Activated naive CD4-positive, alpha-beta T cell treated with anti-CD3 and anti-CD28 coated beads, Interleukin-2, amount 10 ng/mL, durations not matched to agents 7 days and 5 days (primary cell): ENCODE measurements at regions not wholly inside any gene's neighbourhood (a gene's known extent, or its start where the extent isn't known, plus 50 kb on each side); places are given as distances from the start of the nearest gene placed in this dataset.
A peak's percentile ranks its signal among the peaks of the same experiment; 100 is the strongest.

Source experiments
- CTCF ChIA-PET: fragments of 350-600 bp; sonication (Branson Sonifier 250); formaldehyde crosslinking; loops from one replicate; lab custom pipeline; 2021; ENCODE audit warnings: antibody characterized with exemption; lab: Charles Lee
- DNase-seq: peaks from one replicate; pipeline ENCODE4 v3.0.0-alpha.2; 2020
- H3K27ac Mint-ChIP-seq: one replicate; pipeline ENCODE4 v1.8.0; 2021; ENCODE audit warnings: mild to moderate bottlenecking, moderate library complexity, mixed read lengths
- H3K27me3 Mint-ChIP-seq: one replicate; pipeline ENCODE4 v1.8.0; 2021; ENCODE audit warnings: mild to moderate bottlenecking, mixed read lengths
- H3K36me3 Mint-ChIP-seq: one replicate; pipeline ENCODE4 v1.8.0; 2021; ENCODE audit warnings: mixed read lengths
- H3K4me1 Mint-ChIP-seq: one replicate; pipeline ENCODE4 v1.8.0; 2021; ENCODE audit warnings: mixed read lengths
- H3K4me3 Mint-ChIP-seq: one replicate; pipeline ENCODE4 v1.8.0; 2021; ENCODE audit warnings: mild to moderate bottlenecking, moderate library complexity, mixed read lengths
- H3K9me3 Mint-ChIP-seq: one replicate; pipeline ENCODE4 v1.8.0; 2021; ENCODE audit warnings: mixed read lengths

DNA sequence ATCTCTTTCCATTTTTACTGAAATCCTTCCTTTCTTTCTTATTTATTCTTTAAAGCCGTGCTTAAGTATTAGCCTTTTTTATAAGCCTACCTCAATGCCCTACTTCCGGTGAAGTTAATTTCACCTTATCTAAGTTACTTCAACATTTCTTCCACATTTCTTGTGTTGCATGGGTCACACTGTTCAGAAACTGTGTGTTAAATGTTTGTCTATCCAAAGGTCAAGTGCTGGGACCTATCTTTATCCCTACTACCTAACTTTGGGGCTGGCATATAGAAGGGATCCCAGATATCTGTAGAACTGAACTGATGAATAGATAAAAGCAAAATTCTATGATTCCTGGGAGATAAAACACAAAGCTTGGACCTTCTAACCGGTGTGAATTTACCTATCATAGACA is 332.3 kb upstream of the SATB1 start:
- Mint-ChIP-seq H3K27ac (peak overlapping the region; percentile 43), H3K4me1 (peaks cover 43% of the 10 kb centered on the region), H3K9me3 (no peaks in the 10 kb centered on the region), H3K27me3 (no peaks in the 10 kb centered on the region), H3K36me3 (peaks cover 12% of the 10 kb centered on the region), H3K4me3 (no peak overlapping the region)
- CTCF ChIA-PET = interaction anchor here (0.6 to 3.7 kb wide), 37 partner anchors 8 to 404 kb away, joined by 3 to 62 read pairs (median 4); no protein-coding TSS in a partner anchor
- no peak for DNase-seq

DNA sequence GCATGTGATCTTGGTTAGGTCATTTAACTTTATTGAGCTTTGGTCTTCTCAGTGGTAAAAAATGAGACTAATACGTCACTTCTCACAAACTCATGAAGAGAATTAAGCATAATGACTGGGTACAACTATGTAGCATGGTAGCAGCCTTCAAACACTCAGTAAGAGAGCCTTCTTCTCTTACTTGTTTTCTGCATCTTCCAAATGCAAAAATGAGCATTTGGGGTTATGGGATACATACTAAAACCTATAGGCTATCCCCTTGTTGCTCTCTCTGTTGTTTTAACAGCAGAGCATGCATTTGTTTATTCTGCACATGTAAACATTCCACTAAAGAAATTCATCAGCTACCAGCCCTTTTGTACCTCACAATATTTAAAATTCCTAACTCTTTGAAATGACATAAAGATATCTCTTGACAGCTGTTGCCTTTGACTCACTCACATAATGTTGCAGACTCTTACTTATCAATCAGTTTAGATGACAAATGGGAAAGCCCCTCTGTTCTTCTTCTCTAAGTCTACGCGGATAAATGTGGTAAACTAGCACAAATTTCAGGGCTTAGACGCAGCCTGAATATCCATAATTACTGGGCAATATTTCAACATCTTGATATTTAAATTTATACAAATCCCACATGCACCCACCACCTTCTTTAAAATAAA is 327.3 kb upstream of the SATB1 start:
- CTCF ChIA-PET = interaction anchor here (0.6 to 1.0 kb wide), 2 partner anchors 193 to 353 kb away, joined by 3 to 6 read pairs; no protein-coding TSS in a partner anchor
- Mint-ChIP-seq H3K27me3 (no peaks in the 10 kb centered on the region), H3K27ac (no peak overlapping the region)

GRCh38 chr3:18751514-18751913 is 326.4 kb upstream of the SATB1 start:
- H3K4me3 Mint-ChIP-seq = no peak overlapping the region
- no peak overlapping the region for H3K27ac Mint-ChIP-seq
- peaks cover 14% of the 10 kb centered on the region for H3K36me3 Mint-ChIP-seq
- DNase-seq = no peak
- CTCF ChIA-PET = no interaction called here
- no peaks in the 10 kb centered on the region for H3K27me3 Mint-ChIP-seq
- H3K9me3 Mint-ChIP-seq = peaks cover 1% of the 10 kb centered on the region
- H3K4me1 Mint-ChIP-seq = peaks cover 53% of the 10 kb centered on the region

More for the DNA sequence above, 327.3 kb upstream of the SATB1 start:
- peaks cover 53% of the 10 kb centered on the region for H3K4me1 Mint-ChIP-seq
- no peak for DNase-seq
- peaks cover 16% of the 10 kb centered on the region for H3K36me3 Mint-ChIP-seq
- H3K9me3 Mint-ChIP-seq = no peaks in the 10 kb centered on the region
- no peak overlapping the region for H3K4me3 Mint-ChIP-seq

DNA sequence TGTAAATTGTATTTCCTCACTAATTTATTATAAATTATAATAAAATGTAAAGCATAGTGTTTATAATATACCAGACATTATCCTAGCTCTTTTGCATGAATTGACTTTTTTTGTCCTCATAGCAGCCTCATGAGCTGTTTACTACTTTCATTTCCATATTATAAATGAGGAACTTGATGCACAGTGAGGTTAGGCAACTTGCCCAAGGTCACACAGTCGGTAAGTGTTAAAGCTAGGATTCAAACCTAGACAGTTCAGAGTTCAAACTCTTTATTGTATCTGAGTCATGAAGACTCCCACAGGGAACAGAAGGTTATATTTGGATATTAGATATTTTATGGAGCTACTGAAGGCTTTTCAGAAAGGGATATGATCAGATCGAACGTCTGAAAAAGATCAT is 322.2 kb upstream of the SATB1 start:
- H3K4me1 Mint-ChIP-seq = peaks cover 66% of the 10 kb centered on the region
- H3K4me3 Mint-ChIP-seq = no peak overlapping the region
- peaks cover 3% of the 10 kb centered on the region for H3K9me3 Mint-ChIP-seq
- peaks cover 10% of the 10 kb centered on the region for H3K36me3 Mint-ChIP-seq
- no peak for DNase-seq
- no peak overlapping the region for H3K27ac Mint-ChIP-seq
- no peaks in the 10 kb centered on the region for H3K27me3 Mint-ChIP-seq
- CTCF ChIA-PET = interaction anchor here (0.6 to 1.2 kb wide), 3 partner anchors 10 to 188 kb away, joined by 3 to 4 read pairs (median 3); no protein-coding TSS in a partner anchor

GRCh38 chr3:18745472-18745871 is 320.3 kb upstream of the SATB1 start:
- peaks cover 69% of the 10 kb centered on the region for H3K4me1 Mint-ChIP-seq
- H3K27me3 Mint-ChIP-seq = no peaks in the 10 kb centered on the region
- peaks cover 8% of the 10 kb centered on the region for H3K36me3 Mint-ChIP-seq
- no peak for DNase-seq
- H3K27ac Mint-ChIP-seq = peak overlapping the region; percentile 81
- no peak overlapping the region for H3K4me3 Mint-ChIP-seq
- CTCF ChIA-PET = interaction anchor here (0.6 to 1.2 kb wide), 5 partner anchors 9 to 1318 kb away, joined by 3 to 5 read pairs (median 4); no protein-coding TSS in a partner anchor
- H3K9me3 Mint-ChIP-seq = peaks cover 3% of the 10 kb centered on the region

GRCh38 chr3:18744472-18744871 is 319.3 kb upstream of the SATB1 start:
- Mint-ChIP-seq H3K4me3 (peak overlapping the region; percentile 16), H3K27me3 (no peaks in the 10 kb centered on the region), H3K9me3 (peaks cover 3% of the 10 kb centered on the region), H3K27ac (peak overlapping the region; percentile 81), H3K4me1 (peaks cover 73% of the 10 kb centered on the region), H3K36me3 (peaks cover 7% of the 10 kb centered on the region)
- CTCF ChIA-PET = interaction anchor here (0.8 to 1.7 kb wide), 4 partner anchors 27 to 353 kb away, joined by 3 to 11 read pairs (median 4); no protein-coding TSS in a partner anchor
- DNase-seq = no peak

GRCh38 chr3:18743761-18744160 is 318.6 kb upstream of the SATB1 start:
- peak overlapping the region; percentile 20 for H3K4me3 Mint-ChIP-seq
- peak overlapping the region; percentile 81 for H3K27ac Mint-ChIP-seq
- peaks cover 3% of the 10 kb centered on the region for H3K9me3 Mint-ChIP-seq
- peaks cover 79% of the 10 kb centered on the region for H3K4me1 Mint-ChIP-seq
- peak; percentile 43 for DNase-seq
- CTCF ChIA-PET = interaction anchor here (1.2 to 1.7 kb wide), 4 partner anchors 19 to 352 kb away, joined by 4 to 11 read pairs (median 6); no protein-coding TSS in a partner anchor
- no peaks in the 10 kb centered on the region for H3K27me3 Mint-ChIP-seq
- H3K36me3 Mint-ChIP-seq = peaks cover 6% of the 10 kb centered on the region

DNA sequence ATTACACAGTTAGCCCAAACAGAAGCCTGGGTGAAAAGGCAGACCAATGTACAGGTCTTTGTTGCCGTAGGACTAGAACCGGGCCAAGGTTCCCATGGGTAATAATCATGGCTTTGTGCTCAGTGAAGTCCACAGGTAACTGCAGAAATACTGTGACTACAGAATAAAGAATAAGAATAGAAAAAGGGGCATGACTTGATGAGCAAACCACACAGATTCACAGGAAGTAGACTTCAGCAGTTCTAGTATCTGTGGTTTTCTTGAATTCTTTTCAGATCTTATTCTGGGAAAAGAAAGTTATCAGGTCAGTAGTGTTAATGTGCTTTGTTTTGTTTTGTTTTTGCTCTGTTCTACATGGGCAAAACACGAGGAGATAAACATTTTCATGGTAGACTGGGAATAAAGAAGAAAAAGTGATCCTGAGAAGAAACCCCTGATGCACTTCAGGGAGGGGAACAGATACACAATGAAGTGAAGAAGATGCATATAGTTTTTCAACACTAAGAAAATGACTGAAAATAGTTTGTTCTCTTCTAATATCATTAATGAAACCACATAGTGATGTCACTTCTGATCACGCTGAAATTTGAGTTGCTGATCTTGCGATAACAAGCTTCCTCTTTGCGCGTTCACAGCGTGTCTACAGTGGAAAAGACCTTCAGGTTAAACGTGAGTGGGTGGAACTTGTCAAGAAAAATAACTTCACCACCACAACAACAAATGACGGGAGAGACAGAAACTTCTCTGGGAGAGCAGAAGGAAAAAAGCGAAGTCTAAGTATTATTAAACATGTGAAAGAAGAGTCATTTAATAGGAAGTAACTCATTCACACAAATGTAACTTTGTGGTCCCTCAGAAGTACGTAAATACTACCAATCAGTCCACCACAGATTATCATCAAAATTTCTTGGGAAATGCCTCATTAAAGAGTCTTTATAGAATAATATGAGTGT is 315.8 kb upstream of the SATB1 start:
- peaks cover 86% of the 10 kb centered on the region for H3K4me1 Mint-ChIP-seq
- peak overlapping the region; percentile 95 for H3K27ac Mint-ChIP-seq
- CTCF ChIA-PET = interaction anchor here (0.9 to 1.7 kb wide), 6 partner anchors 16 to 182 kb away, joined by 3 to 8 read pairs (median 4); no protein-coding TSS in a partner anchor
- no peaks in the 10 kb centered on the region for H3K27me3 Mint-ChIP-seq
- DNase-seq = peak; percentile 68
- peak overlapping the region; percentile 68 for H3K4me3 Mint-ChIP-seq
- peaks cover 13% of the 10 kb centered on the region for H3K36me3 Mint-ChIP-seq
- H3K9me3 Mint-ChIP-seq = peaks cover 7% of the 10 kb centered on the region

- Mint-ChIP-seq H3K27me3 (no peaks in the 10 kb centered on the region), H3K4me1 (peaks cover 70% of the 10 kb centered on the region), H3K27ac (peak overlapping the region; percentile 16), H3K9me3 (peaks cover 15% of the 10 kb centered on the region), H3K4me3 (no peak overlapping the region), H3K36me3 (peaks cover 20% of the 10 kb centered on the region)
- no peak for DNase-seq
- CTCF ChIA-PET = interaction anchor here (1.0 to 2.5 kb wide), 4 partner anchors 9 to 26 kb away, joined by 3 to 9 read pairs (median 4); no protein-coding TSS in a partner anchor
Observed at GRCh38 chr3:18739099-18739433, 313.9 kb upstream of the SATB1 start.

- H3K9me3 Mint-ChIP-seq = peaks cover 15% of the 10 kb centered on the region
- H3K4me3 Mint-ChIP-seq = no peak overlapping the region
- H3K27ac Mint-ChIP-seq = peak overlapping the region; percentile 16
- no peak for DNase-seq
- H3K36me3 Mint-ChIP-seq = peaks cover 20% of the 10 kb centered on the region
- CTCF ChIA-PET = interaction anchor here (0.6 to 2.5 kb wide), 8 partner anchors 11 to 179 kb away, joined by 3 to 10 read pairs (median 4); no protein-coding TSS in a partner anchor
- no peaks in the 10 kb centered on the region for H3K27me3 Mint-ChIP-seq
- H3K4me1 Mint-ChIP-seq = peaks cover 65% of the 10 kb centered on the region
Observed at GRCh38 chr3:18738393-18739098, 313.4 kb upstream of the SATB1 start.

DNA sequence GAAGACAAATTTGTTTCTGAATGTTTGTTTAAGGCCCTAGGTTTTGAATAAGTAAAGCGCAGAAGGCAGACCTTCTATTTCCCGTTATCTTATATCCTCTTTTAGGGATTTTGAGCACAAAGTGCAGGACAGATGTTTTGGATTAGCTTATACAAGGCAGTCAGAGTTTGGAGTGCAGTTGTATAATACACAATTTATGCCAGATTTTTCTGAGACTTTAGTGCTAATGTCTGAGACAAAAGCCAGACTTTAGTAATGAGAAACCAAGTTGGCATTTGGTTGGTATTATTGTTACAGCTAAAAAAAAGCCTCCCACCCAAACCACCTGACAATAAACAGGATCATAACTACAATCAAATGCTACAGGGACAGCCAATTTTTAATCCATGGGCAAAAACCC is 309.9 kb upstream of the SATB1 start:
- peaks cover 27% of the 10 kb centered on the region for H3K36me3 Mint-ChIP-seq
- H3K4me3 Mint-ChIP-seq = no peak overlapping the region
- CTCF ChIA-PET = interaction anchor here (1.0 to 1.3 kb wide), 3 partner anchors 9 to 315 kb away, joined by 3 read pairs; no protein-coding TSS in a partner anchor
- H3K27me3 Mint-ChIP-seq = no peaks in the 10 kb centered on the region
- peaks cover 21% of the 10 kb centered on the region for H3K9me3 Mint-ChIP-seq
- DNase-seq = no peak
- H3K4me1 Mint-ChIP-seq = peaks cover 62% of the 10 kb centered on the region
- H3K27ac Mint-ChIP-seq = no peak overlapping the region

DNA sequence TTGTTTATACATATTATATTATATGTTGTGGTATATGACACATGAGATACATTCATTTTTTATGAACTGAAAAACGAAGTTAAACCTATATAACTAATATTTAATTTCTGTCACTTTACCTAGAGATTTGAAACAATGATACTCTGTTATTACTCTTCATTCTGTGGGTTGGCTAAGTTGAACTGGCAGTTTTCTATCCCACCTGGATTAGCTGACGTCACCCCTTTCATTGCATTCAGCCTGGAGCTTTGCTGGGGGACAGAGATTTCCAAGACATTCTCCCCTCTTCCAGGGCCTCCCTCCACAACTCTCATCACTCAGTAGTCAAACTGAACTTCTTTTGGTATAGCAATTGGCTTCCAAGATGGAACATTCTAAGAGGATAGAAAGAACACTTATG is 309.2 kb upstream of the SATB1 start:
- H3K27ac Mint-ChIP-seq = no peak overlapping the region
- DNase-seq = no peak
- H3K9me3 Mint-ChIP-seq = peaks cover 21% of the 10 kb centered on the region
- H3K36me3 Mint-ChIP-seq = peaks cover 27% of the 10 kb centered on the region
- H3K4me3 Mint-ChIP-seq = no peak overlapping the region
- no peaks in the 10 kb centered on the region for H3K27me3 Mint-ChIP-seq
- CTCF ChIA-PET = interaction anchor here (1.0 to 1.3 kb wide), 2 partner anchors 8 to 288 kb away, joined by 3 read pairs; no protein-coding TSS in a partner anchor
- H3K4me1 Mint-ChIP-seq = peaks cover 60% of the 10 kb centered on the region

DNA sequence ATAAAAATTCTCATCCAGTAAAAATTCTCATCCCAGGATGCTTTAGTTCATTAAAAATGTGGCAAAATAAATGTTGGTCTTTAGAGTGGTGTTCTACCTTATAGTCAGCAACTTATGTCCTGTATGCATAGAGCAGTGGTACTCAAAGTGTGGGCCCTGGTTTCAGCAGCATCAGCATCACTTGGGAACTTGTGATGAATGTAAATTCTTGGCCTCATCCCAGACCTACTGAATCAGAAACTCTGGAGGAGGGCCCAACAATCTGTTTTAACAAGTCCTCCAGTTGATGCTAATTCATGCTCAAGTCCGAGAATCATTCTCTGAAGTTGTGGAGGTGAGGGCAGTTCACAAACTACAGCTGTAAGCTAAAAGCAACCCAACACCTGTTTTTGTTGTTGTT is 307.3 kb upstream of the SATB1 start:
- peaks cover 22% of the 10 kb centered on the region for H3K9me3 Mint-ChIP-seq
- H3K4me3 Mint-ChIP-seq = no peak overlapping the region
- no peak for DNase-seq
- H3K27ac Mint-ChIP-seq = no peak overlapping the region
- H3K27me3 Mint-ChIP-seq = no peaks in the 10 kb centered on the region
- CTCF ChIA-PET = no interaction called here
- H3K4me1 Mint-ChIP-seq = peaks cover 57% of the 10 kb centered on the region
- peaks cover 24% of the 10 kb centered on the region for H3K36me3 Mint-ChIP-seq
